Embryonic facial prominence (tissue), 1 donor: ENCODE measurements at regions not wholly inside any gene's neighbourhood (a gene's known extent, or its start where the extent isn't known, plus 50 kb on each side); places are given as distances from the start of the nearest gene placed in this dataset.
"Not testable (repeated sequence)": the region's sequence is repeated elsewhere in the genome, so short reads cannot be mapped to it uniquely, and the experiment has no call there.

Source experiments
- DNase-seq: peaks from one replicate; pipeline ENCODE4 v3.0.0-alpha.2; 2016; ENCODE audit errors: extremely low spot score

GRCh38 chr7:4523873-4524272, 158.2 kb upstream of the FOXK1 start:
- DNase-seq: no peak

GRCh38 chr7:4525884-4526283, 156.2 kb upstream of the FOXK1 start:
- no peak for DNase-seq

GRCh38 chr7:4527988-4528636, 154.0 kb upstream of the FOXK1 start:
- no peak for DNase-seq

- no peak for DNase-seq
Observed at GRCh38 chr7:4531236-4531635, 150.9 kb upstream of the FOXK1 start.

- not testable (repeated sequence) for DNase-seq
Observed at GRCh38 chr7:4533339-4533738, 148.8 kb upstream of the FOXK1 start.

- DNase-seq: no peak
Observed at GRCh38 chr7:4549681-4550080, 132.4 kb upstream of the FOXK1 start.

GRCh38 chr7:4550117-4550516, 132.0 kb upstream of the FOXK1 start:
- no peak for DNase-seq

- no peak for DNase-seq
Observed at GRCh38 chr7:4552985-4553384, 129.1 kb upstream of the FOXK1 start.

- no peak for DNase-seq
Observed at GRCh38 chr7:4556868-4557793, 125.0 kb upstream of the FOXK1 start.

GRCh38 chr7:4561795-4562194, 120.3 kb upstream of the FOXK1 start:
- DNase-seq: no peak

- no peak for DNase-seq
Observed at GRCh38 chr7:4566714-4567113, 115.4 kb upstream of the FOXK1 start.

GRCh38 chr7:4574851-4575250, 107.2 kb upstream of the FOXK1 start:
- no peak for DNase-seq

- no peak for DNase-seq
Observed at GRCh38 chr7:4575254-4575653, 106.8 kb upstream of the FOXK1 start.

GRCh38 chr7:4602905-4603842, 78.9 kb upstream of the FOXK1 start:
- no peak for DNase-seq

- DNase-seq: no peak
Observed at GRCh38 chr7:4603843-4604231, 78.3 kb upstream of the FOXK1 start.

GRCh38 chr7:4604456-4604940, 77.6 kb upstream of the FOXK1 start:
- no peak for DNase-seq

- no peak for DNase-seq
Observed at GRCh38 chr7:4606797-4607196, 75.3 kb upstream of the FOXK1 start.

GRCh38 chr7:4607311-4607729, 74.8 kb upstream of the FOXK1 start:
- DNase-seq: no peak

GRCh38 chr7:4609576-4609975, 72.5 kb upstream of the FOXK1 start:
- not testable (repeated sequence) for DNase-seq

- DNase-seq: no peak
Observed at GRCh38 chr7:4610768-4611467, 71.2 kb upstream of the FOXK1 start.

GRCh38 chr7:4612237-4612636, 69.9 kb upstream of the FOXK1 start:
- DNase-seq: no peak
